ENCODE measurements at regions not wholly inside any gene's neighbourhood (a gene's known extent, or its start where the extent isn't known, plus 50 kb on each side); places are given as distances from the start of the nearest gene placed in this dataset.

DNA sequence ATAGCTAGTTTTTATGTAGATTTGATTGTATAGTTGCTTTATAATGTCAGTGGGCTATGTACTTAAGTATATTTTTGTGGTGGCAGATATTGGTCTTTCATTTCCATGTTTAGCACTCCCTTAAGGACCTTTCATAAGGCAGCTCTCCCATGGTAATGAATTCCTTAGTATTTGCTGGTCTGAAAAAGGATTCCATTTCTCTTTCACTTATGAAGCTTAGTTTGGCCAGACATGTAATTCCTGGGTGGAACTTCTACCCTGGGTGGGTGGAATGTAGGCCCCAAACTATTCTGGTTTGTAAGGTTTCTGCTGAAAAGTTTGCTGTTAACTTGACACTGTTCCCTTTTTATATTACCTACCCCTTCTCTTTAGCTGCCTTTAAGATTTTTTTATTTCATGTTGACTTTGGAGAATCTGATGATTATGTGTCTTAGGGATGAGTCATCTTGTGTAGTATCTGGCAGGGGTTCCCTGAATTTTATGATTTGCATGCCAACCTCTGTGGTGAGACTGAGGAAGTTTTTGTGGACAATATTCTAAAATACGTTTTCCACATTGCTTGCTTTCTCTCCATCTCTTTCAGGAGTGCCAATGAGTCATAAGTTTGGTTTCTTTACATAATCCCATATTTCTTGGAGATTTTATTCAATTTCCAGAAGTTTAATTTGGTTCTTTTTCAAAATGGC is 65.4 kb upstream of the VRK2 start:
- TF ChIP-seq, protein P1, sequence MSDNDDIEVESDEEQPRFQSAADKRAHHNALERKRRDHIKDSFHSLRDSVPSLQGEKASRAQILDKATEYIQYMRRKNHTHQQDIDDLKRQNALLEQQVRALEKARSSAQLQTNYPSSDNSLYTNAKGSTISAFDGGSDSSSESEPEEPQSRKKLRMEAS (IDR thresholded peaks at IDR 0.05; ENCODE audit: low read depth, low read length) = no peak
- TF ChIP-seq CTCF (IDR thresholded peaks at IDR 0.05; ENCODE audit: low read depth, low read length) (no peak), POLR2A (IDR thresholded peaks at IDR 0.05; ENCODE audit: extremely low read depth, insufficient read length) (no peak), MYC (IDR thresholded peaks at IDR 0.05; ENCODE audit: low read depth, low read length) (no peak)

Data from NB4 (cell line).